Ishikawa (cell line): ENCODE measurements at regions not wholly inside any gene's neighbourhood (a gene's known extent, or its start where the extent isn't known, plus 50 kb on each side); places are given as distances from the start of the nearest gene placed in this dataset.

ENCODE experiments used
- EP300 ChIP-seq: IDR thresholded peaks from 2 replicates; pipeline ENCODE4 v1.6.1; 2012; ENCODE audit warnings: borderline replicate concordance
- FOXM1 ChIP-seq: IDR thresholded peaks from 2 replicates; pipeline ENCODE4 v1.6.1; 2012; ENCODE audit warnings: low read depth, borderline replicate concordance
- NFIC ChIP-seq: IDR thresholded peaks from 2 replicates; pipeline ENCODE4 v1.6.1; 2012
- RAD21 ChIP-seq: IDR thresholded peaks from 2 replicates; pipeline ENCODE4 v1.6.1; 2012; ENCODE audit warnings: low read depth
- REST ChIP-seq: IDR thresholded peaks from 2 replicates; pipeline ENCODE4 v1.6.1; 2012; ENCODE audit warnings: low read depth, mild to moderate bottlenecking
- TAF1 ChIP-seq: IDR thresholded peaks from 2 replicates; pipeline ENCODE4 v1.6.1; 2012; ENCODE audit warnings: low read depth, mild to moderate bottlenecking
- TCF12 ChIP-seq: IDR thresholded peaks from 2 replicates; pipeline ENCODE4 v1.6.1; 2012; ENCODE audit warnings: low read depth
- TEAD4 ChIP-seq: IDR thresholded peaks from 2 replicates; pipeline ENCODE4 v1.6.1; 2012
- YY1 ChIP-seq: IDR thresholded peaks from 2 replicates; pipeline ENCODE4 v1.6.1; 2012; ENCODE audit warnings: low read depth
- TF ChIP-seq, protein P1 (sequence below): IDR thresholded peaks from 2 replicates; pipeline ENCODE4 v1.6.1; 2012
- TF ChIP-seq, protein P2 (sequence below): IDR thresholded peaks from 2 replicates; pipeline ENCODE4 v1.6.1; 2012

DNA sequence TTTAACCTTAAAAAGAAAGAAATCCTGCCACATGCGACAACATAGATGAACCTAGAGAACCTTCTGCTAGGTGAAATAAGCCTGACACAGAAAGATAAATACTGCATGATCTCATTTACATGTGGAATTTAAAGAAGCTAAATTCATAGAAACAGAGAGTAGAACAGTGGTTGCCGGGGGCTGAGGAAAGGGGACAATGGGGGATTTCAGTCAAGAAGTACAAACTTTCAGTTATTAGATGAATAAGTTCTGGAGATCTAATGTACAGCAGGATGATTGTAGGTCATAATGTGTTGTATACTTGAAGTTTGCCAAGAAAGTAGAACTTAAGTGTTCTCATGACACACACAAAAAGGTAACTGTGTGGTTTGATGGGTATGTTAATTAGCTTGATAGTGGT is 204.3 kb upstream of the PRSS16 start:
- TF ChIP-seq, protein P1, sequence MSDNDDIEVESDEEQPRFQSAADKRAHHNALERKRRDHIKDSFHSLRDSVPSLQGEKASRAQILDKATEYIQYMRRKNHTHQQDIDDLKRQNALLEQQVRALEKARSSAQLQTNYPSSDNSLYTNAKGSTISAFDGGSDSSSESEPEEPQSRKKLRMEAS, result no peak
- no peak for TF ChIP-seq NFIC
- TF ChIP-seq REST, result no peak
- no peak for TF ChIP-seq RAD21
- TF ChIP-seq TAF1, result no peak
- no peak for TF ChIP-seq FOXM1
- TF ChIP-seq, protein P2, sequence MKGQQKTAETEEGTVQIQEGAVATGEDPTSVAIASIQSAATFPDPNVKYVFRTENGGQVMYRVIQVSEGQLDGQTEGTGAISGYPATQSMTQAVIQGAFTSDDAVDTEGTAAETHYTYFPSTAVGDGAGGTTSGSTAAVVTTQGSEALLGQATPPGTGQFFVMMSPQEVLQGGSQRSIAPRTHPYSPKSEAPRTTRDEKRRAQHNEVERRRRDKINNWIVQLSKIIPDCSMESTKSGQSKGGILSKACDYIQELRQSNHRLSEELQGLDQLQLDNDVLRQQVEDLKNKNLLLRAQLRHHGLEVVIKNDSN, result no peak
- no peak for TF ChIP-seq TCF12
- TF ChIP-seq YY1, result no peak
- TF ChIP-seq EP300, result no peak
- no peak for TF ChIP-seq TEAD4
